Left hindlimb (tissue), 1 donor: ENCODE measurements at regions not wholly inside any gene's neighbourhood (a gene's known extent, or its start where the extent isn't known, plus 50 kb on each side); places are given as distances from the start of the nearest gene placed in this dataset.
"Not testable (repeated sequence)": the region's sequence is repeated elsewhere in the genome, so short reads cannot be mapped to it uniquely, and the experiment has no call there.

Experiments used
- DNase-seq: peaks from one replicate; pipeline ENCODE4 v3.0.0-alpha.2; 2018

GRCh38 chrX:41974677-41975076 is 51.3 kb upstream of the CASK start:
- DNase-seq: not testable (repeated sequence)

GRCh38 chrX:41973208-41973607 is 49.9 kb upstream of the CASK start:
- DNase-seq: no peak
